Stimulated activated naive CD8-positive, alpha-beta T cell treated with anti-CD3 and anti-CD28 coated beads, Interleukin-15, amount 100 ng/mL, for 72 hours (primary cell): ENCODE measurements at regions not wholly inside any gene's neighbourhood (a gene's known extent, or its start where the extent isn't known, plus 50 kb on each side); places are given as distances from the start of the nearest gene placed in this dataset.

Experiments
- ATAC-seq: fragments of 150-1000 bp; cut with Tn5 transposase; 2 replicates; pipeline ENCODE4 v1.10.0; 2021; ENCODE audit warnings: mild to moderate bottlenecking, moderate library complexity
- DNase-seq, 2 donors: peaks; one replicate each; pipeline ENCODE4 v3.0.0; 2021 to 2022
- H3K27ac Mint-ChIP-seq, 2 donors: one replicate each; pipeline ENCODE4 v1.8.0; 2022; ENCODE audit warnings: mild to moderate bottlenecking in 2 of 2, mixed read lengths in 2 of 2, moderate library complexity in 2 of 2
- H3K27me3 Mint-ChIP-seq: one replicate; pipeline ENCODE4 v1.8.0; 2022; ENCODE audit warnings: mixed read lengths
- H3K4me1 Mint-ChIP-seq: one replicate; pipeline ENCODE4 v1.8.0; 2022; ENCODE audit warnings: mild to moderate bottlenecking, mixed read lengths
- H3K4me3 Mint-ChIP-seq, 2 donors: one replicate each; pipeline ENCODE4 v1.8.0; 2022; ENCODE audit warnings: mild to moderate bottlenecking in 2 of 2, mixed read lengths in 2 of 2, moderate library complexity in 1 of 2
- H3K9me3 Mint-ChIP-seq, 2 donors: one replicate each; pipeline ENCODE4 v1.8.0; 2022; ENCODE audit warnings: mixed read lengths in 2 of 2

DNA sequence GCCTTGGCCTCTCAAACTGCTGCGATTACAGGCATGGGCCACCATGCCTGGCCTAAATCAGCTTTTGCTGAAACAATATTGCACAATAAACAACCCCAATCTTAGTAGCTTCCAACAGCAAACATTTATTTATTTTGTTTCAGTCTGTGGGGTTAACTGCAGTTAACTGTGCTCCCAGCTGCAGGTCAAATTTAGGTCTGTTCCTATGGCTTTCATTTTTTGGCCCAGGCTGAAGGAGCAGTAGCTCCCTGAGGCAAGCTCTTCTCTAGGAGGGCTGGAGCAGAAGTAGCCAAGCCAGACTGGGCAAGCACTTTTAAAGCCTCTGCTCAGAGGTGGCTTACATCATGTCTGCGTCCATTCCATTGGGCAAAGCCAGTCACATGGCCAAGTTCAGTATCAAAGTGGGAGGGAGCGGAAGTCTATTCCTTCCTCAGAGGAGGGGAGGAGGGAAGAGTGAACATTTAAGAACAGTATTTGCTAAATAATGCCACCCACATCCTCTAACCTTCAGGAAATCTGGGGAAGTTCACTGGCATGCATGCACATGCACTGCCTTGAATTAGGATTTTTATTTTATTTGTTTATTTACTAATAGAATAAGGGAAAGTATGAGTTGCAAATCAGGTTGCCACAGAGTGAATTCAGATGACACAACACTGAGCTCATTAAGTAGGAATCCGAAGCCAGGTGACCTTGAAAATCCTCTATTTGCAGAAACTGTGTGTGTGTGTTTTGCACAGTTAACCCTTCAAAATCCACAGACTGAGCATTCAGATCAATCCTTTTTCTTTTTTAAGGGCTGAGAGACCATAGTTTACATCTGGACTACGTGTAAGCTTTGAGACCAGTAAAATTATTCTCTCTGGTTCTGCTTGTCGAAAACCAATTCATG lies 122.0 kb upstream of the SEL1L start:
- peaks cover 5% of the 10 kb centered on the region for H3K27me3 Mint-ChIP-seq
- ATAC-seq (no peak), DNase-seq (no peak)
- H3K27ac Mint-ChIP-seq, result no peak overlapping the region
- no peak overlapping the region for H3K4me3 Mint-ChIP-seq
- H3K4me1 Mint-ChIP-seq, result no peaks in the 10 kb centered on the region
- H3K9me3 Mint-ChIP-seq, result peaks cover 11 to 14% of the 10 kb centered on the region in 2 donors

DNA sequence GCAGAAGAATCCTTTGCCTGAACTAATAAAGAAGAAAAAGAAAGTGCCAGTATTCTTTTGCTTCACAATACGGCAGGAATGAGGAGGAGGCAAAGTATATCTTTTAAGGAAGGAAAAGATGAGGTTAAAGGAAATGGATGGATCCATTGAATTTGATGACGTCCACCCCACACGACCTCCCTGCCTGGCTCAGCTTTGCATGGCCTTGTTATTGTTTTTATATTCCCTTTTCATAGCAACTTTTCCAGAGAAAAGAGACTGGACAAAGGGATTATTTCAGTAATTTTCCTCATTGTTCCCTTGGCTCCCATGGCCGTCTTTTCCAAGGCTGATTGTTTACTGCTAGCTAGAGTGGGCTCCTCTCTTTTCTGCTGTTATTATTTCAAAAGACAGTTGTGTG lies 123.2 kb upstream of the SEL1L start:
- DNase-seq (no peak), ATAC-seq (no peak)
- Mint-ChIP-seq H3K4me3 (no peak overlapping the region), H3K27me3 (peaks cover 5% of the 10 kb centered on the region), H3K4me1 (no peaks in the 10 kb centered on the region), H3K27ac (no peak overlapping the region), H3K9me3 (peaks cover 11 to 20% of the 10 kb centered on the region in 2 donors)

DNA sequence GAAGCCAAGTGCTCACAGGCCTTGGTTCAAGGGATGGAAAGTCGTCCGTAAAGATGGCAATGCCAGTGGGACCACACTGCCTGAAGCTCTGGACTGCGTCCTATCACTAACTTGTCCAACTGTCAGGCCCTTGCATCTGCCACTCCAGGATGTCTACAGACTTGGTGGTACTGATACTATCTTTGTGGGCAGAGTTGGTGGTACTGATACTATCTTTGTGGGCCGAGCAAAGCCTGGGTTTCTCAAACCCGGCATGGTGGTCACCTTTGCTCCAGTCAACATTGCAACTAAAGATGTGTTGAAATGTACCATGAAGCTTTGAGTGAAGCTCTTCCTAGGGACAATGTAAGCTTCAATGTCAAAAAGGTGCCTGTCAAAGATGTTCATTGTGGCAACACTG lies 128.4 kb upstream of the SEL1L start:
- peaks cover 0 to 11% of the 10 kb centered on the region in 2 donors for H3K9me3 Mint-ChIP-seq
- H3K4me1 Mint-ChIP-seq, result no peaks in the 10 kb centered on the region
- no peak for ATAC-seq
- H3K4me3 Mint-ChIP-seq, result no peak overlapping the region
- DNase-seq, result no peak
- no peak overlapping the region for H3K27ac Mint-ChIP-seq
- H3K27me3 Mint-ChIP-seq, result peaks cover 5% of the 10 kb centered on the region

GRCh38 chr14:81662570-81663197 lies 129.0 kb upstream of the SEL1L start:
- H3K4me1 Mint-ChIP-seq, result no peaks in the 10 kb centered on the region

GRCh38 chr14:81668626-81669274 lies 135.1 kb upstream of the SEL1L start:
- no peaks in the 10 kb centered on the region for H3K4me1 Mint-ChIP-seq
- H3K9me3 Mint-ChIP-seq, result peaks cover 0 to 4% of the 10 kb centered on the region in 2 donors
- no peak for DNase-seq
- H3K4me3 Mint-ChIP-seq, result no peak overlapping the region
- no peak for ATAC-seq
- H3K27ac Mint-ChIP-seq, result no peak overlapping the region
- H3K27me3 Mint-ChIP-seq, result no peaks in the 10 kb centered on the region

More at GRCh38 chr14:81662570-81663197, 129.0 kb upstream of the SEL1L start:
- ATAC-seq (no peak), DNase-seq (no peak)
- Mint-ChIP-seq H3K27me3 (peaks cover 5% of the 10 kb centered on the region), H3K4me3 (no peak overlapping the region), H3K9me3 (peaks cover 0 to 11% of the 10 kb centered on the region in 2 donors), H3K27ac (no peak overlapping the region)

DNA sequence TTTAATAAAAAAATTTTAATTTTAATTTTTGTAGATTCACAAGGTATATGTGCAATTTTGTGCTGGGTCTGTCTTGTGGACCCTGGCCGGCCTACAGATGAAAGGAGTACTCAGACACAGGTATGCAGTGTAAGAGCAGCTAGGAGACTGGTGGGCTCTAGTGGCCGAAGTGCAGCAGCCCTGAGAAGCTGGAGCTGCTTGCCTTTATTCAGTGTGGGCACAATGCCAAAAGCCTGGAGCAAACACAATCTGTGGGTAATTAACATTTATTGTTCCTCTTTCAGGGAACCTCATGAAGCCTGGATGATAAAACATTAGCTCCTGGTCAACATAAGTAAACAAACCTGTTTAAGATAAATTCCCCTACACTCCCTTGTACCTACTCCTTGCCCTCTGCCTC lies 135.7 kb upstream of the SEL1L start:
- ATAC-seq (no peak), DNase-seq (no peak)
- Mint-ChIP-seq H3K9me3 (peaks cover 0 to 4% of the 10 kb centered on the region in 2 donors), H3K4me1 (no peaks in the 10 kb centered on the region), H3K27ac (no peak overlapping the region), H3K27me3 (no peaks in the 10 kb centered on the region), H3K4me3 (no peak overlapping the region)

DNA sequence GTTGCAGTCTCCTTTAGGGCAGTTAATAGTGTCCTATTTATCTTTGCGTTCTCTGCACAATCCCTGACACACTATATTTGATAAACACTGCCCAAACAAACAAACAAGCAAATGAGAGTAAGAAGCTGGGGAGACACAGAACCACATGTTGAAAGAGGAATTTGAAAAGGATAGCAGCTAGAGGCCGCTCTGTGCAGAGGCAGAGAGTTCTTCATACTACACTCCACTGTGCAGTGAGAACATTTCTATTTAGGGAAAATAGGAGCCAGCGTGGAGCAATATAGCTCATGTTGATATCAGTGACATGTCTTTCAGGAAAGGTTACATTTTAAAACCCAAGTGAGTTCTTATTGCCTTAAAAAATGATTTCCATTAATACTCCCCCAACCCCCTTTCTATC lies 140.3 kb upstream of the SEL1L start:
- Mint-ChIP-seq H3K4me1 (no peaks in the 10 kb centered on the region), H3K27ac (no peak overlapping the region), H3K9me3 (peaks cover 4 to 8% of the 10 kb centered on the region in 2 donors), H3K4me3 (no peak overlapping the region), H3K27me3 (peaks cover 9% of the 10 kb centered on the region)
- ATAC-seq (no peak), DNase-seq (no peak)

DNA sequence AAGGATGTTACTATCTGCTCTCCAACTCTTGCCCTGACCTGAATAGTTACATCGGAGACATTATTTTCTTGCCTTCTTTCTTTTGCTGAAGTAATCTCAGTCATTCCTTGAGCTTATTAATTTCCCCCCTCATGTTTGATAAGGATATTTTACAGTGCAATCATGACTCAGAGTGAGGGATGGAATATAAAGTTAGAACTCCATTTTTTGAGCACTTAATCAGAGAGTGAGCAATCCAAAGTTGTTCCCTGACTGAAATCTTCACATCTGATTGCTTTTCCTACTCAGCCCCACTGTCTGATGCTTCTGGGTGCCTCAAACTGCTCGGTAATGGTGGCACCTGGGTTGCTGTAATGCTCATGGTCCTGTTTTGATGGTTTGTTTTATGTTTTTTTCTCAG lies 142.7 kb upstream of the SEL1L start:
- Mint-ChIP-seq H3K27me3 (peaks cover 25% of the 10 kb centered on the region), H3K4me1 (no peaks in the 10 kb centered on the region), H3K4me3 (no peak overlapping the region), H3K9me3 (peaks cover 0 to 14% of the 10 kb centered on the region in 2 donors), H3K27ac (no peak overlapping the region)
- DNase-seq (no peak), ATAC-seq (no peak)

GRCh38 chr14:81676879-81677278 lies 143.2 kb upstream of the SEL1L start:
- H3K9me3 Mint-ChIP-seq, result peaks cover 0 to 14% of the 10 kb centered on the region in 2 donors
- peaks cover 30% of the 10 kb centered on the region for H3K27me3 Mint-ChIP-seq
- no peak overlapping the region for H3K4me3 Mint-ChIP-seq
- H3K4me1 Mint-ChIP-seq, result no peaks in the 10 kb centered on the region
- ATAC-seq (no peak), DNase-seq (no peak)
- no peak overlapping the region for H3K27ac Mint-ChIP-seq

- Mint-ChIP-seq H3K27ac (peak overlapping the region in 1 of 2 donors; percentile 19), H3K4me1 (no peaks in the 10 kb centered on the region), H3K27me3 (peaks cover 31% of the 10 kb centered on the region), H3K4me3 (no peak overlapping the region), H3K9me3 (peaks cover 0 to 14% of the 10 kb centered on the region in 2 donors)
- DNase-seq (no peak), ATAC-seq (no peak)
Measured at GRCh38 chr14:81677736-81678135, 144.1 kb upstream of the SEL1L start.

DNA sequence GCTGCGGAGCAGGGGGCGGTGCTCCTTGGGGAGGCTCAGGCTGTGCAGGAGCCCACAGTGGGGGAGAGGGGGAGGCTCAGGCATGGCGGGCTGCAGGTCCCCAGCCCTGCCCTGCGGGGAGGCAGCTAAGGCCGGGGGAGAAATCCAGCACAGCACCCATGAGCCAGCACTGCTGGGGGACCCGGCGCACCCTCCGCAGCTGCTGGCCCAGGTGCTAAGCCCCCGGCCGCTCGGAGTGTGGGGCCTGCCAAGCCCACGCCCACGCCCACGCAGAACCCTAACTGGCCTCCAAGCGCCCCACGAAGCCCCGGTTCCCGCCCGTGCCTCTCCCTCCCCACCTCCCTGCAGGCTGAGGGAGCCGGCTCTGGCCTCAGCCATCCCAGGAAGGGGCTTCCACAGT lies 145.6 kb upstream of the SEL1L start:
- H3K9me3 Mint-ChIP-seq, result peaks cover 0 to 14% of the 10 kb centered on the region in 2 donors
- ATAC-seq (peak; percentile 20), DNase-seq (no peak)
- H3K27ac Mint-ChIP-seq, result no peak overlapping the region
- no peaks in the 10 kb centered on the region for H3K4me1 Mint-ChIP-seq
- H3K4me3 Mint-ChIP-seq, result no peak overlapping the region
- peaks cover 31% of the 10 kb centered on the region for H3K27me3 Mint-ChIP-seq

GRCh38 chr14:81681541-81681940 lies 147.9 kb upstream of the SEL1L start:
- Mint-ChIP-seq H3K4me3 (no peak overlapping the region), H3K4me1 (no peaks in the 10 kb centered on the region), H3K27ac (no peak overlapping the region), H3K27me3 (peaks cover 31% of the 10 kb centered on the region), H3K9me3 (peaks cover 0 to 14% of the 10 kb centered on the region in 2 donors)
- DNase-seq, result no peak
- no peak for ATAC-seq

GRCh38 chr14:81682134-81682533 lies 148.5 kb upstream of the SEL1L start:
- Mint-ChIP-seq H3K4me3 (no peak overlapping the region), H3K4me1 (no peaks in the 10 kb centered on the region), H3K27me3 (peaks cover 31% of the 10 kb centered on the region), H3K9me3 (peaks cover 0 to 14% of the 10 kb centered on the region in 2 donors), H3K27ac (no peak overlapping the region)
- ATAC-seq, result no peak
- no peak for DNase-seq

DNA sequence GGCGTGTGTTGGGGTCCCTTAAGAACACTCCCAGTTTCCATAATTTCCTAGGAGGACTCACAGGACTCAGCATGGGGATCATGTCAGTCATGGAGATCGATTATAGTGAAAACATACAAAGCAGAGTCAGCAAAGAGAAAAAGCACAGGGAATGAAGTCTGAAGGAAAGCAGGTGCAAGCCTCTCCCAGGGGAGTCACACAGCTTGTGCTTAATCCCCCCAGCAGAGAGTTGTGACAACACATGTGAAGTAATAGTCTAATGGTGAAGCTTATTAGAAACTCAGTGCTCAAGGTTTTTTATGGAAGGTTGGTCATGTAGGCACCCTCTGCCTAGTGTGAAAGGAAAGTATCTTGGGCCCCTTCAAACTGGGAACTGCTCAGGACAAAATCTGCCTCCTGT lies 149.0 kb upstream of the SEL1L start:
- no peak overlapping the region for H3K27ac Mint-ChIP-seq
- H3K9me3 Mint-ChIP-seq, result peaks cover 0 to 14% of the 10 kb centered on the region in 2 donors
- no peaks in the 10 kb centered on the region for H3K4me1 Mint-ChIP-seq
- no peak for ATAC-seq
- H3K4me3 Mint-ChIP-seq, result no peak overlapping the region
- peaks cover 30% of the 10 kb centered on the region for H3K27me3 Mint-ChIP-seq
- DNase-seq, result no peak

DNA sequence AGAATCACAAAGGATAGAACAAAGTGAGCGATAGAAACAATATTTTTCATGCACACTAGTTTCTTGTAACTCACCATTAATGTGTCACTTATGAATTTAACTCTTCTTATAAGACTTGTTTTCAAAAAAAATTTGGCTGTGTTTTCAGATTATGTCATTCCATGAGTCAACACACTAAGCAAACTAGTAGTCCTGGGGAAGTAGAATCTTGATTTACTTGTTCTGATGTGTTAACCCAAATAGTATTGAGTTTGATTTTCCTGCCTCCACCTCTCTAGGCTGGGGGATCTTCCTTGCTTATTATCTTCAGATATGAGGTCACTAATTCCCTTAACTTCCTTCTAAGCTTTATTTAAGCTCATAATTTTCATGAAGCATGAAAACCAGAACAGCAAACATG lies 151.0 kb upstream of the SEL1L start:
- Mint-ChIP-seq H3K4me3 (no peak overlapping the region), H3K27ac (no peak overlapping the region), H3K9me3 (peaks cover 0 to 3% of the 10 kb centered on the region in 2 donors), H3K4me1 (no peaks in the 10 kb centered on the region), H3K27me3 (peaks cover 19% of the 10 kb centered on the region)
- no peak for ATAC-seq
- DNase-seq, result no peak

DNA sequence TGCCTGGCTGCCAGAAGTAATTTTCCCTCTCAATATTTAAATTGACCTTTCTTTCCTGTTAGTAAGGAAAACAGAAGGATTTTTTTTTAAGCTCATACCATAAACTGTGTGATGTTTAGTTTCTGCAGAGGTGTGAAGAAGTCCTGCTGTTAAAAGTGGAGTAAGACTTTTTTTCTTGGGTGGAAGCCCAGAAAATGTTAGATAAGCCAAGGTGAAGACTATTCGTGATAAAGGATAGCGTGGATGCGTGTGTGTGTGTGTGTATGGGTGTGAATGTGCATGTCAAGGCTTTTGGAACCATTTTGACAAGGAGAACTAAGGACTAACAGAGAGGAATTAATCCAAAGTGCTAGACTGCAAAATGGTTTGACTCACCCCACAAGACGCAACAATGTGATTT lies 152.9 kb upstream of the SEL1L start:
- Mint-ChIP-seq H3K4me1 (no peaks in the 10 kb centered on the region), H3K27me3 (peaks cover 5% of the 10 kb centered on the region), H3K9me3 (no peaks in the 10 kb centered on the region), H3K4me3 (no peak overlapping the region), H3K27ac (no peak overlapping the region)
- ATAC-seq, result no peak
- no peak for DNase-seq
